Kidney capillary endothelial cell (primary cell): ENCODE measurements at regions not wholly inside any gene's neighbourhood (a gene's known extent, or its start where the extent isn't known, plus 50 kb on each side); places are given as distances from the start of the nearest gene placed in this dataset.

Source experiments
- DNase-seq: peaks from one replicate; pipeline ENCODE4 v3.0.0-alpha.2; 2018; ENCODE audit warnings: low spot score

DNA sequence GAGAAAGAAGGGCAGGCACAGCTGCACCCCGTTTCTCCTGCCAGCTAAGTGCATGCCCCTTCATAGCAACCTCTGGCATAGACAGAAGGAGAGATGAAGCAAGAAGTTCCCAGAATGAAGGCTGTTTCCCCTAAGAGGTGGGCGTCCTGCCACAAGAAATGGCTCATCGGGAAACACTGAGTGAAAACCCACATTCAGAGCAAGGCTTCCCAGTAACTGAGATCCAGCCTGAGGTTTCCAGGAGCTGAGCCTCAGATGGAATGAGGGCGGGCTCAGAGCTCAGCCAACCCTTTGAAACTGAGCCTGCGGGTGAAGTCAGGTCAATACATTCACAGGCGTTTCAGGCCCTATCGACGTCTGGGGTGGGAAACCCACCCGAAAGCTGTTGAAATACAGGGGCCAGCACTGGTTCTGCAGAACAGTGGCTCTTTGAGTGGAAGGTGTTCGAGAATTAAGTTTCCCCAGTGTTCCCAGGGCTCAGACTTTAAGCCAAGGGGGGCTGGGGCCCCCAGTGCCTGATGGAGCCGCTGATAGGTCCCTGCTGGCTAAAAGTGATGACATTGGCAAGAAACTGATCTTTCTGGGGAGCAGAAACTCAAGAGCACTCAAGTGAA lies 510.2 kb downstream of the RPS24 start:
- DNase-seq = no peak

DNA sequence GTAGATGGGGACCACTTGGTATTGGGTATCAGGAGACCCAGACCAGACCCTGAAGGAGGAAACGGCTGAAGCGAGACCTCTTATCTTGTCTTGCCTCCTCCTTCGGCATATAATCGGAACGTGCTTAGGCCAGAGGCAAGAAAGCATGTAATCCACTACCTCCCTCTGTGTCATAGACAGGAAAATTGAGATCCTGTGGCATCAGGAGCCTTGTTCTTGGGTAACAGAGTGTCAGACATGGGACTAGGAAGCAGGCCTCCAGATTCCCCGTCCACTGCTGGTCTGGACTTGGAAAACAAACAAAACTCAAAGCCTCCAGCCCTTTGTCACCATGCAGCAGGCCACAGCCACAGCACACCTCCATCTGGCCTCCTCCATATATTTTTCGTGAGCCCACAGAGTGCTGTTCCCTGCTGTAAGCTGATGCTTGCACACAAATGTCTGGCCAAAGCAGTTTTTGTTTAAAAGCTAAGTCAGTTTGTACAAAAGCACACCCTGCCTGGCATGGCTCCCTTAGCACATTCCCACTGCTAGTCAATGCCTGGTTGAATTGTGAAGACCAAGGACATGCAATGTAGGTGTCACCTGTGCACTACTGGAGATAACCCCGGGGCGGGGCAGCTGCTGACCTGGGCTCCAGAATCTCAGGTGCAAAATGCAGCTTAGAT lies 510.9 kb downstream of the RPS24 start:
- no peak for DNase-seq

DNA sequence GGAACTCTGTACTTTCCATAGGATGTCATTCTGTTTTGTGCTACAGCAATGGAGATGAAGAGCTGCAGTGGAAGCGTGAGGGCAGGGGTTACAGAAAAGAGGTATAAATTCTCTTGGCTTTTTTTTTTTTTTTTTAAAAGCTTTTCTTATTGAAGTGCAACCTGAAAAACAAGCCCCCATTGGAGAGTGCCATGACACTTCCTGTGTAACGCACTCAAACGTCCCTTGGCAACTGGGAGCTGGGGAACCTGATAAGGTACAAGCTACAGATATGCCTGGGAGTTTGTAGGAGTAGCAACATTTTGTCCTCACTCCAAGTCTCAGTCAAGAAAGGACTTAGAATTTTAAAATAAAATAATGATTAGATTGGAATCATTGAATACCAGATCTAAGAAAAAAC lies 512.1 kb downstream of the RPS24 start:
- no peak for DNase-seq

DNA sequence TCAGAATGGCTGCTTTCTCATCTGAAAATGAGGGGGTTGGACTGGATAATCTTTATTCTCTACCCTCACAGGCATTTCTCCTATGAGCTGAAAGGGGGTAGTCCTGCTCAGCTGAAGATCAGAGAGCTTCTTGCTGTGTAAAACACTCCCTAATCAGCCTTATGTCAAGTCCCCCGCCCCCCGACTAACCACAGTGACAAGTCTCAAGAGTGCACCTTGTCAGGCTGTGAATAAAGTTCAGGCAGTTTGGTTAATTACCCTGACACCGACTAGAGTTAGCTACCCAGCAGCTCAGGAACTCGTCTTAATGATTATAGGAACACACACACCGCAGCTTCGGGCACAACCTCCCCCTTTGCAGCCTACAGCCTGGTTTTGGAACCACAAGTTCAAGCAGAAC lies 513.7 kb downstream of the RPS24 start:
- no peak for DNase-seq

DNA sequence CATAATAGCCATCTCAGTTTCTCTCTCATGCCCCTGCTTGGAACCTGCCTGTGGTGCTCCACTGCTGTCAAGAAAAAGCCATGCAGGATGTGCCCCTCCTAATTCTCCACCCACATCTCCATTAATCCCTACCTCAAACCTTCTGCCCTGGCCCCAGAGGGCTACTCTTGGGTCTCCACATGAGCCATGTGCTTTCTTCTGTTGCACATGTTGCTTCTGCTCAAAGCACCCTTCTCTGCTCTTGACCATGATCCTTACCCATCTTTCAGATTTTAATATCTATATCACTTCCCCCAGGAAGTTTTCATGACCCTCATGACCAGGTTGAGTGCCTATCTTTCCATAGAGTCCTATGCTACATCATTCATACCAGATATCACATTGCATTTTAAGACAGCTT lies 514.2 kb downstream of the RPS24 start:
- no peak for DNase-seq

DNA sequence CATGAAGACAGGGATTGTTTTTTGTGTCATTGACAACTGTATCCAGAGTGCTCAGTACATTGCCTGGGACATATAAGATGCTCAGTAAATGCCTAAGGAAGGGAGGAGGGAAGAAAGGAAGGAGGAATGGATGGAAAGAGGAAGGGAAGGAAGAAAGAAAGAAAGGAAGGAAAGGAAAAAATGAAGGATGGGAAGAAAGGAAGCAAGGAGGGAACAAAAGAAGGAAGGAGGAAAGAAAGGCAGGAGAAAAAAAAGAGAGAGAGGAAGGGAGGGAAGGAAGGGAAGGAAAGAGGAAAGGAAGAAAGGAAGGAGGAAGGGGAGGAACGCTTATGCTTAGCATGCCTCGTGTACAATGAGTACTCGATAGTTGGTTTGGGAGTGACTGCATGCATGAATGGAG lies 514.7 kb downstream of the RPS24 start:
- DNase-seq = no peak

DNA sequence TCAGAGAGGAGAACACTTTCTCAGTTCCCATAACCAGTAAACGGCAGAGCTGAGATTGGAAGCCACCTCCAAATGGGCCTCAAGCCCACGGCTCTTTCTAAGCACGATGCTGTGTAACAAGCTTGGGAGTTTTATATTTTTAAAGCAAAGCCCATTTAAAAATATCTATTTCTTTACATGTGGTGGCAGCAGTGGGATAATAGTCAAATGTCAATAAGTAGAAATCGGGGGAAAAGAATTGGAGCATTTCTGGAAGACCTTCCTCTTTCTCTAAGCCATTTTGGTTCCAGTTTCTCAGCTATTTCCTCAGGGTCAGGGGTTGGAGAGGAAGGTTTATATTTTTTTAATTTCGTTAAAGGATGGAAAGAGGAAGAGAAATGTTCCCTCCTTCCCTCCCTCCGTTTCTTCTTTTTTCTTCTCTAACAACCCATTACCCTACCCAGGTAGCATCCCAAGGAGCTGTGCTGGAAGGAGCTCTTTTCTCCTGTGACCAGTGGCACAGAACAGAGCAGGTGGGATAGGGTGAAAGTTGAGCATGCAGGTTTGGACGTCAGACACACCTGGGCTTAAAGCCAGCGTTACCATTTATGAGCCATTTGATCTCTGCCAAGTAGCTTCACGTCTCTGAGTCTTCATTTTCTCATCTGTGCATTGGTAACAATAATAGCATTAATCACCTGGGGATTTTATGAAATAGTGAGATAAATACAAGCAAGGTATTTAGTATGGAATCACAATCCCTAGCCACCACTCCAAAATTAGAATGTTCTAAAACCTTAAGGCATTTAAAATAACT lies 515.7 kb downstream of the RPS24 start:
- DNase-seq = no peak

DNA sequence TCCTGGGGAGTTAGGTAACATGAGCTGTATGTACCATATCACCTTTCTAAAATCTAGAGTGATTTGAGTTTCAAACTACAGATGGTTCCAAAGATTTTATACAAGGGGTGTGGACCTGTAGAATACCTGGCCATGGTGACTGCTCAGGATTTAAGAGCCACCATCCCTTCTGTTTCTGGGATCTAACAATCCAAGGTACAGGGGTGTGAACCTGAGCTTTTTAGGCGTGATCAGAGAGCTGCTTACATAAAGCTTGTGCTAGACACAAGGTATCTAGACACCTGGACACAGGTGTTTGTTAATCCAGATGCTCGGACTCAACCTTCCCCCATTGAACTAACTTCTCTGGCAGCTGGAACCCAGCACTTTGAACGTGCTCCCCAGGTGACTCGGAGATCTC lies 516.4 kb downstream of the RPS24 start:
- no peak for DNase-seq

DNA sequence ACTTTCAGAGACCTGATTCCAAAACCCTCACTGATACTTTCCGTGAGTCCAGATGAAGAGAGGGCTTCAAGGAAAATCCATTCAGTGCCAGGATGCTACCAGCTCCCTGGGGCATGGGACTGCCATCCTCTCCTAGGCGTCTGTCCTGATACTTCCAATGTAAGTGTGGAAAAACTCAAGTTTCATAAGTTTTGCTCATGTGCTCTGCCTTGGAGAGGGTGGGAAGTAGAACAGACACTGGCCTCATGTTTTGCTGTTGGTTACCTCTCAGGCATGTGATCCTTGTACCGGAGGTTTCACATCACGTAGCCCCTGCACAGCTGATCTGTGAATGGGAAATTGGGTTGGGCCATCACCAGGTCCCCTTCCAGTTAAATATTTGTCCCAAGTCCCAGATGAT lies 517.1 kb downstream of the RPS24 start:
- DNase-seq = no peak

DNA sequence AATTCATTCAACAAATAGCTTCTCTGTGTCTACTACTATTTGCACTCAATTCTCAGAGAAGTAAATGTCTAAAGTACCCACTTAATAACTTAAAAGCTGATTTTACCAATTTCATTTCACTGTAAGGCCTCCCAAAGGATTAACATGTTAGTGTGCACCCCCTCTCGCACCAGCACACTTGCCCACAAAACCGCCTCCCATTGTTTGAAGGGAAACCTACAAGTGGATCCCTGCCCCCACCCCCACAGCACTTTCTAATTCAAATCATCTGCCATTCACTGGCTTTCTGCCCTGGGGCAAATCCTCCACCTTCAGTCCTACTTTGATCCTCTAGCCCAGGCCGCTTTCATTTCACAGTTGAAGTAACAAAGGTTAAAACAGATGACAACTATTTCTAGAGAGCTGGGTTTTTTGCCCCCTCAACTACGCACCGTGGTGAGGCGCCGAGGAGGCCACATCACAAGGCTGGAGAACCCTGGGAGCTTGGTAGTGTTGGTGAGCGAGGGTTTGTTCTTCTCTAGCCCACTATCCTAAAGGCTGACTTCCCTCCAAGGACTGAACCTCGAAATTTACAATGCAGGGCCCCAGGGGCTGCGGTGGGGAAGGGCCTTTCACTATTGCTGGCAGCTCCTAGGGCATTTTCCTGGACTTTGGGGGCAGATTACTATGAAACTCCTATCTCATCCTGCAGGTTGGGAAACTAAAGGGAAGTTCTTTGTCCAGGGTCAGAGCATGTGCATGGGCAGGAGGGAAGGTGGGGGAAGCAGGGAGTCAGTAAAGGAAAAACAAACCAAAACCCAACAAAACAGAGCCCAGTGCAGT lies 517.4 kb upstream of the ZMIZ1 start:
- DNase-seq = no peak

DNA sequence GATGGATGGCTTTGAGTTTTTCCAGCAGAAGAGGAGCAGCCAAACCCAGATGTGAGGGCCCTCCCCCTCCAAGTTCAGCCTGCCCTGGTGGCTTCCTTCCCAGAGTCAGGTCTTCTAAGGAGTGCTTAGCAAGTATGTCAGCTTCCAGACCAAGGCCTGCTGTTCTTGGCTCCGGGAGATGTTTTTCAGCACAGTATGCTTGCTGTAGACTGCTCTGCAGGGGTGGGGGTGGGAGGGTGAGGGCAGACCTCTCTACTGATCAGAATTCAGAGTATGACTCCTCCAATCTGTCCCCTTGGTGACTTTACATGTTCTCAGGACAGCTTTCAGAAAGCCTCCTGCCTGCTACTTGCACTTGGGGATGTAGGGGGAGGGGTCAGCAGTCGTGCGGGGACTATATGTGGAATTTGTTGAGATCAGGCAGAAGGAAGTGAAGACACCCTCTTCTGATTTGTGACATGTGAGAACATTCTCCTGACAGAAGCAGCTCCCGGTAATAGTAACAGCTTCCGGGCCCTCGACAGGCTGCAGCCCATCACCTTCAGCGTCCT lies 516.4 kb upstream of the ZMIZ1 start:
- DNase-seq = no peak

DNA sequence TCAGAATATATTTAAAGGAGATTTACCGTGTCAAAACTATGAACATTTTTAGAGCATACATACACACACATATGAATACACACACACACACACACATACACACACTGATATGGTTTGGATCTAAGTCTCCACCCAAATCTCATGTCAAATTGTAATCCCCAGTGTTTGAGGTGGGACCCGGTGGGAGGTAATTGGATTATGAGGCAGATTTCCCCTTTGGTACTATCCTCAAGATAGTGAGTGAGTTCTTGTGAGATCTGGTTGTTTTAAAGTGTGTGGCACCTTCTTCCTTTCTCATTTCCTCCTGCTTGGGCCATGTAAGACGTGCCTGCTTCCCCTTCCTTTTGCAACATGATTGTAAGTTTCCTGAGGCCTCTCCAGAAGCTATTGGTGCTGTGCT lies 515.0 kb upstream of the ZMIZ1 start:
- DNase-seq = no peak

DNA sequence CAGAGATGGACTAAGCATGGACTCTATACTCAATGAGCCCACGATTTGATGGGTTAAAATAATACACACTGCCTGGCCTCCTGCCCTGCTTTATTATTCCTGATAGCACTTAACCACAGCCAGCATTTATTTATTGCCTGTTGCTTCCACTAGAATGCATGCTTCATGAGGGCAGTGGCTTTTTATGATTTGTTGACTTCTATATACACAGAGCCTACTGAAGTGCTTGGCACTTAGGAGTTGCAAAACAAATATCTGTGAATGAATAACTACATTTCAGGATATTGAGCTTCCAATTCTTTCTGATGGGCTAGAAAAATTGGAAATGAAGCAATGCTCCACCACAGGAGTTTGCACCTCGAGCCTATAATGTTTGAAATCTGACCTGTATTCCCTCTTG lies 513.6 kb upstream of the ZMIZ1 start:
- DNase-seq = no peak

DNA sequence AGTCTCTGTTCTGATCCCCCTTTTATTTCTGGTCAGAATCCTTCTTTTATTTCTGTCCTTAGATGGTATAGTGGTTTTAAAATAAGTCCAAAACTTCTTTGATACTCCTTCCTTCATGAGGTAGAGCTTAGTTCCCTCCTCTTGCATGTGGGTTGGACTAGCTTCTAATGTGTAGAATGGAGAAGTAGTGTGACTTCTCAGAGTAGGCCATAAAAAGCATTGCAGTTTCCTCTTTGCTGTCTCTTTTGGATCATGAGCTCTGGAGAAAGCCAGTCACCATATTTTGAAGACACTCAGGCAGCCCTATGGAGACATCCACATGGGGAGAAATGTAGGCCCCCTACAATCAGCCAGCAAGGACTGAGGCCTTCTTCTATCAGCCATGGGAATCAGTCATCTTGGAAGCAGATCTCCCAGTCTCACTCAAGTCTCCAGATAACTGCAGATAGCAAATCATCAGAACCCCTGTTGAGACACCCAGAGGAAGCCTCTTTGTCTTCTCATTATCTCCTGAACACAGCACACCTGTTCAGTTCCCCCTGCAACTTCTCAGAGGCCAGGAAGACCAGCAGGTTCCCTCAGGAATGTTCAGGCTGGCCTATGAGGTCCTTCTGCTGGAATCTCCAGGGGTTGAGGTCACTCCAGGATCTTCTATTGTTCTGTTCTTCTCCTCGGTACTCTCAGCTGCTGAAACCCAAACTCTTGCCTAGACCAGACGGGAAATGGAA lies 511.9 kb upstream of the ZMIZ1 start:
- DNase-seq = no peak

DNA sequence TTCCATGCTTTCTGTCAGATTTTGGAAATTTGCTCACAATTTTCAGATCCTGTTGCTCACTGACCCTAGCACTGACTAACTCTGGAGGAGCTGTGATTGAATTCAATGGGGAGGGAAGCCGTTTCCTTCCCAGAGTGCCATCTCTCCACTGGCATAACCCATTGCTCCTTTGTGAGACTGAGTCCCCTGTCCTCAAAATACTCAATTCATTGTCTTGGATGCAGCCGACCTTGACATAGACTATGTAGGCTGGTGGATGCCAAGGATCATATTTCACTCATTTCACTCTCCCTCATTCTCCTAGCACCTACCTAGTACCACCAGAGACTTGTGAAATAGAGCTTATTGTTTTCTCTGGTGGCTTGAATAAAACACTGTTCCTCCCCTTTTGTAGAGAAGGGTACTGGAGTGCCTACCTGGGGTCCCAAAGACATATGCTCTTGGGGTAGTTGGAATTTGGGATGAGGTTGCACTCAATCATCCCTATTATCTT lies 511.3 kb upstream of the ZMIZ1 start:
- DNase-seq = no peak

DNA sequence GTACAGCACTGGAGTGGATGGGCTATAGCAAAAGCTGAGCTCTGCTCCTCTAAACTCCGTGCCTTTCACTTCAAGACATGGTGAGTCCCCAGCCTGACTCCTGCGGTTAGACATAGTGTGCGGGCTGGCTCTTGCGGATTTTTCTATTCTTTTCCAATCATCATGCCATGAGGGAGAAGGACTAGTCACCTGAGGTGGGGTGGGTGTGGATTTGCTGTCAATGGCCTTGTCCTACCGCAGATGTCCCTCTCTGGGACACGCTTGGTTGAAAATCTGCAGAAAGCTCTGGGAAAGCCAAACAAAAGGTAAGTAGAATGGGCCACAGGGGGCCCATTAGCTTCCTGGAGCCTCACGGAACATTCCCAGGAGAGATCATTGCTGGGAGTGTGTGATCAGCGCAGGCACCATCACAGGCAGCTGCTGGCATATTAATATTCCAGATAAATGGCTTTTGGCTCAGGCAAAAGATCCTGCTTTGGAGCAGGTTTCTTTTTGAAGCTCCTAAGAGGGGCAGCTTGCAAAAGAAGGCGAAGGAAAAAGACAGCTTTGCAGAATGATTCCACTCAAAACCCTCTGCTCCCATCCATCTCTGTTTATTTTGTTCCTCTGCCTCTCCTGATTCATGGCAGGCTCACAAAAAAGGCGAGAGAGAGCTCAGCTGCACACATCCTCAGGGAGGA lies 509.0 kb upstream of the ZMIZ1 start:
- DNase-seq = no peak

DNA sequence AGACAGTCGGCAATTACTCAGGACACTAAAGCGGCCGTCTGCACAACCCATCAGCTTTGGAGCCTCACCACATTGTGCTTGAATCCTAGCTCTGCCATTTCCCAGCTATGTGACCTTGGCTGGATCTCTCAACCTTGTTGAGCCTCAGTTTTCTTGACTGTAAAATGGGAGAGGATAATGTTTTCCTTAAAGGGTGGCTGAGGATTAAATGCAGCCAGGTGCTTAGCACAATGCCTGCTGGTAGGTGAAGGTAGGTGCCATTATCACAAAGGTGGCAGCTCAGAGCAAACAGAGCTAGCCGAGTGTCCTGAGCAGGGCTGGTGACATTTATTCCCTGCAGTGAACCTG lies 508.5 kb upstream of the ZMIZ1 start:
- no peak for DNase-seq

DNA sequence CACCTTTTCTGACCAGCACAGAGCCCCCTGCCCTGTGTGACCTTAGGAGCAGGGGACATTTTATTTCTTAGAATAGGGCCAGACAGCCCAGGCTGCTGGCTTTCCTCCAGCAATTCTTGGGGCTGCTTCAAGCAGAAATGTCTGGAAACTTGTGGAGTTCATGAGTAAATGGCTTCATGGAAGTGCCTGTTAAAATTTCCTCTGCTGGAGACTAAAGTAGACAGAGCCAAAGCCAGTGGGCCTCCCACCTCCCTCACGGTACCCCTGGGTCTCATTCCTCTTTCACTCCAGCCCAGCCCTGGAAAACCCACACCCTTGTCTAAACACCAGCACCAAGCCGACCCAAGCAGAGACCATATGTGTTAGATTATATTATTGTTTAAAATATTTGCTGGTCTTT lies 505.5 kb upstream of the ZMIZ1 start:
- no peak for DNase-seq

DNA sequence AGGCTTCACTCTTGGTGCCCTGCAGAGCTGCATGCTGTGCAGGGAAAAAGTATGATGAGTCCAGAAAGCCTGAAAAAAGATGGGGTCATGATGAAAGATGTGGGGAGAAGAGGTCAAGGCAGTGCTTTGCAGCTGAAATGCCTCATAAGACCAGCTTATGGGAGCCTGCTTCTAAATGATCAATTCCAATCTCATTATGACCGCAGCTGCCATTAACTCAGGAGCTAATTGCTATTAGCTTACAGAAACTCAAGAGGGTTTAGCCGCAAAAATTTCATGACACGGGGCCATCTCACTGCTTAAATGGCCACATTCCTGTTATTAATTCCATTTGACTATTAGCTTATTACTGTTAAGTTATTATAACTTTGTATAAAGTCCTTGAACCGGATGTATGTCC lies 502.9 kb upstream of the ZMIZ1 start:
- no peak for DNase-seq

DNA sequence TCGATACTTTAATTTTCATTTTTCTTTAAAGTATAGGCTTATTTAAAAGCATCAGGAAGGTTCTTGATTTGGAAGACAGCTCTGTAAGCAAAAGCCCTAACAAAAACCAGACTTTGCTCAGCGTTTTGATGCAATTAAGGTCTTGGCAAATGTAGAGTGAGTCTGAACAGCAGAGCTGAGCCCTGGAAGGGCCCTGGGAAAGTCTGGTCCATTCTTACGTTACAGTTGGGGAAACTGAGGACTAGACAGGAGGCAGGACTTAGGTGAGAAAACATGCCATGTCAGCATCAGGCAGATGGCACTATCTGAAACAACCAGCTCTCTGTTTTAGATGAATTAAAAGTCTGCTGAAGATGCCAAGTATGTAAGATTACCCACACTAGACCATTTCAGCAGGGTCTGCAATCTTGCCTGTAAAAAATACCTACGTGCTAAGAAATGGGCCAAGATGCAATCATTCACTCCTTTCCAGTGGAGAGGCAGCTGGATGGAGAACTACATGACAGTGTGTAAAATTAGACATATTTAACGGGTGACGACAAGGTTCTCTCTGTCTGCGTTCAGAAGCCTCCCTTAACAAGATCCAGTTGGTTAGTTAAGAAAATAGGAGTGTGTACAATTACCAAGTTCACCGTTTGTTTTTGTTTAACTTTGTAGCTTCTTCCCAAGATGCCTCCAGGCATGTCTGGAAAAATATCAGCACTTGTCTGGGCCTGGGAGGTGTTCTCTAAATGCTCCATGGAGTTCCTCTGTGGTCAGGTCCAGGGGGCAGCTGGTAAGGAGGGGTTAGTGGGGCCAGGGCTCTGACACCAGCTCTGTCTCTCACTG lies 502.3 kb upstream of the ZMIZ1 start:
- no peak for DNase-seq
